ENCODE measurements at regions not wholly inside any gene's neighbourhood (a gene's known extent, or its start where the extent isn't known, plus 50 kb on each side); places are given as distances from the start of the nearest gene placed in this dataset.

- POLR2A ChIA-PET, result interaction anchor here (0.6 to 0.7 kb wide), 2 partner anchors 80 to 779 kb away, joined by 3 to 4 read pairs; no protein-coding TSS in a partner anchor
Observed at GRCh38 chr2:66717218-66717905, 282.4 kb downstream of the MEIS1 start.

GRCh38 chr2:66717973-66718372, 283.0 kb downstream of the MEIS1 start:
- ChIA-PET CTCF (no interaction called here), POLR2A (interaction anchor here (0.6 kb wide), 1 partner anchor 80 kb away, joined by 4 read pairs; no protein-coding TSS in a partner anchor)
- intact Hi-C loops (cut with micrococcal nuclease), result no loop called here
- Mint-ChIP-seq H3K36me3 (ENCODE audit: insufficient read depth, unreplicated experiment) (no peaks in the 10 kb centered on the region), H3K4me3 (ENCODE audit: unreplicated experiment) (no peak overlapping the region), H3K9me3 (ENCODE audit: unreplicated experiment) (no peaks in the 10 kb centered on the region), H3K4me1 (ENCODE audit: insufficient read depth, unreplicated experiment) (no peaks in the 10 kb centered on the region), H3K27me3 (ENCODE audit: insufficient read depth, unreplicated experiment) (no peaks in the 10 kb centered on the region), H3K27ac (ENCODE audit: low read depth, unreplicated experiment) (no peak overlapping the region)
- no peak for TF ChIP-seq CTCF (IDR thresholded peaks at IDR 0.05; ENCODE audit: unreplicated experiment)
- BruUV-seq (replicated peaks), result no TSS peak
- no peak for DNase-seq (ENCODE audit: unreplicated experiment)

More at GRCh38 chr2:66717218-66717905, 282.4 kb downstream of the MEIS1 start:
- Mint-ChIP-seq H3K4me1 (ENCODE audit: insufficient read depth, unreplicated experiment) (no peaks in the 10 kb centered on the region), H3K27ac (ENCODE audit: low read depth, unreplicated experiment) (no peak overlapping the region), H3K9me3 (ENCODE audit: unreplicated experiment) (no peaks in the 10 kb centered on the region), H3K27me3 (ENCODE audit: insufficient read depth, unreplicated experiment) (no peaks in the 10 kb centered on the region), H3K4me3 (ENCODE audit: unreplicated experiment) (no peak overlapping the region), H3K36me3 (ENCODE audit: insufficient read depth, unreplicated experiment) (no peaks in the 10 kb centered on the region)
- TF ChIP-seq CTCF (IDR thresholded peaks at IDR 0.05; ENCODE audit: unreplicated experiment), result no peak
- CTCF ChIA-PET, result no interaction called here
- intact Hi-C loops (cut with micrococcal nuclease), result no loop called here
- no TSS peak for BruUV-seq (replicated peaks)
- no peak for DNase-seq (ENCODE audit: unreplicated experiment)

- ChIA-PET CTCF (interaction anchor here (0.5 kb wide), 1 partner anchor 666 kb away, joined by 3 read pairs; no protein-coding TSS in a partner anchor), POLR2A (no interaction called here)
- no peak for TF ChIP-seq CTCF (IDR thresholded peaks at IDR 0.05; ENCODE audit: unreplicated experiment)
- Mint-ChIP-seq H3K27ac (ENCODE audit: low read depth, unreplicated experiment) (no peak overlapping the region), H3K27me3 (ENCODE audit: insufficient read depth, unreplicated experiment) (no peaks in the 10 kb centered on the region), H3K4me3 (ENCODE audit: unreplicated experiment) (no peak overlapping the region), H3K9me3 (ENCODE audit: unreplicated experiment) (no peaks in the 10 kb centered on the region), H3K4me1 (ENCODE audit: insufficient read depth, unreplicated experiment) (no peaks in the 10 kb centered on the region), H3K36me3 (ENCODE audit: insufficient read depth, unreplicated experiment) (no peaks in the 10 kb centered on the region)
- no peak for DNase-seq (ENCODE audit: unreplicated experiment)
- no TSS peak for BruUV-seq (replicated peaks)
- intact Hi-C loops (cut with micrococcal nuclease), result no loop called here
Observed at GRCh38 chr2:66721776-66722175, 286.9 kb downstream of the MEIS1 start.

- Mint-ChIP-seq H3K4me1 (ENCODE audit: insufficient read depth, unreplicated experiment) (no peaks in the 10 kb centered on the region), H3K9me3 (ENCODE audit: unreplicated experiment) (no peaks in the 10 kb centered on the region), H3K27ac (ENCODE audit: low read depth, unreplicated experiment) (no peak overlapping the region), H3K27me3 (ENCODE audit: insufficient read depth, unreplicated experiment) (no peaks in the 10 kb centered on the region), H3K36me3 (ENCODE audit: insufficient read depth, unreplicated experiment) (no peaks in the 10 kb centered on the region), H3K4me3 (ENCODE audit: unreplicated experiment) (no peak overlapping the region)
- BruUV-seq (replicated peaks), result no TSS peak
- no peak for DNase-seq (ENCODE audit: unreplicated experiment)
- intact Hi-C loops (cut with micrococcal nuclease), result no loop called here
- POLR2A ChIA-PET, result no interaction called here
- CTCF ChIA-PET, result no interaction called here
- no peak for TF ChIP-seq CTCF (IDR thresholded peaks at IDR 0.05; ENCODE audit: unreplicated experiment)
Observed at GRCh38 chr2:66724241-66724640, 289.3 kb downstream of the MEIS1 start.

All from MCF 10A (cell line).